ENCODE measurements at regions not wholly inside any gene's neighbourhood (a gene's known extent, or its start where the extent isn't known, plus 50 kb on each side); places are given as distances from the start of the nearest gene placed in this dataset.

- ATAC-seq (no peak), DNase-seq (no peak)
- Mint-ChIP-seq H3K9me3 (no peaks in the 10 kb centered on the region), H3K27me3 (ENCODE audit: low read depth) (no peaks in the 10 kb centered on the region), H3K4me3 (no peak overlapping the region), H3K36me3 (ENCODE audit: insufficient read depth) (no peaks in the 10 kb centered on the region), H3K4me1 (ENCODE audit: low read depth) (no peaks in the 10 kb centered on the region)
Observed at GRCh38 chr9:18348083-18348475, 125.9 kb upstream of the ADAMTSL1 start.

GRCh38 chr9:18349530-18349929, 124.4 kb upstream of the ADAMTSL1 start:
- DNase-seq (no peak), ATAC-seq (no peak)
- no peak overlapping the region for H3K4me3 Mint-ChIP-seq
- no peaks in the 10 kb centered on the region for H3K9me3 Mint-ChIP-seq
- no peaks in the 10 kb centered on the region for H3K36me3 Mint-ChIP-seq (ENCODE audit: insufficient read depth)
- H3K4me1 Mint-ChIP-seq (ENCODE audit: low read depth) = no peaks in the 10 kb centered on the region
- no peaks in the 10 kb centered on the region for H3K27me3 Mint-ChIP-seq (ENCODE audit: low read depth)

GRCh38 chr9:18350036-18350435, 123.9 kb upstream of the ADAMTSL1 start:
- no peaks in the 10 kb centered on the region for H3K27me3 Mint-ChIP-seq (ENCODE audit: low read depth)

GRCh38 chr9:18350995-18351595, 122.9 kb upstream of the ADAMTSL1 start:
- no peaks in the 10 kb centered on the region for H3K36me3 Mint-ChIP-seq (ENCODE audit: insufficient read depth)
- DNase-seq (no peak), ATAC-seq (no peak)
- H3K27me3 Mint-ChIP-seq (ENCODE audit: low read depth) = no peaks in the 10 kb centered on the region
- no peaks in the 10 kb centered on the region for H3K9me3 Mint-ChIP-seq
- H3K4me1 Mint-ChIP-seq (ENCODE audit: low read depth) = no peaks in the 10 kb centered on the region
- no peak overlapping the region for H3K4me3 Mint-ChIP-seq

More at GRCh38 chr9:18350036-18350435, 123.9 kb upstream of the ADAMTSL1 start:
- DNase-seq = no peak
- Mint-ChIP-seq H3K36me3 (ENCODE audit: insufficient read depth) (no peaks in the 10 kb centered on the region), H3K9me3 (no peaks in the 10 kb centered on the region), H3K4me3 (no peak overlapping the region), H3K4me1 (ENCODE audit: low read depth) (no peaks in the 10 kb centered on the region)
- no peak for ATAC-seq

- H3K9me3 Mint-ChIP-seq = no peaks in the 10 kb centered on the region
- ATAC-seq = no peak
- H3K4me3 Mint-ChIP-seq = no peak overlapping the region
- DNase-seq = no peak
- no peaks in the 10 kb centered on the region for H3K27me3 Mint-ChIP-seq (ENCODE audit: low read depth)
- no peaks in the 10 kb centered on the region for H3K4me1 Mint-ChIP-seq (ENCODE audit: low read depth)
- no peaks in the 10 kb centered on the region for H3K36me3 Mint-ChIP-seq (ENCODE audit: insufficient read depth)
Observed at GRCh38 chr9:18352711-18353110, 121.2 kb upstream of the ADAMTSL1 start.

- Mint-ChIP-seq H3K27me3 (ENCODE audit: low read depth) (no peaks in the 10 kb centered on the region), H3K4me3 (no peak overlapping the region), H3K9me3 (no peaks in the 10 kb centered on the region), H3K36me3 (ENCODE audit: insufficient read depth) (no peaks in the 10 kb centered on the region), H3K4me1 (ENCODE audit: low read depth) (no peaks in the 10 kb centered on the region)
- no peak for ATAC-seq
- no peak for DNase-seq
Observed at GRCh38 chr9:18353473-18353872, 120.5 kb upstream of the ADAMTSL1 start.

- no peak for ATAC-seq
- H3K36me3 Mint-ChIP-seq (ENCODE audit: insufficient read depth) = no peaks in the 10 kb centered on the region
- H3K9me3 Mint-ChIP-seq = no peaks in the 10 kb centered on the region
- DNase-seq = no peak
- no peak overlapping the region for H3K4me3 Mint-ChIP-seq
- no peaks in the 10 kb centered on the region for H3K4me1 Mint-ChIP-seq (ENCODE audit: low read depth)
- no peaks in the 10 kb centered on the region for H3K27me3 Mint-ChIP-seq (ENCODE audit: low read depth)
Observed at GRCh38 chr9:18357321-18357720, 116.6 kb upstream of the ADAMTSL1 start.

GRCh38 chr9:18358325-18358724, 115.6 kb upstream of the ADAMTSL1 start:
- no peak for DNase-seq
- Mint-ChIP-seq H3K4me1 (ENCODE audit: low read depth) (no peaks in the 10 kb centered on the region), H3K36me3 (ENCODE audit: insufficient read depth) (no peaks in the 10 kb centered on the region), H3K27me3 (ENCODE audit: low read depth) (no peaks in the 10 kb centered on the region), H3K9me3 (no peaks in the 10 kb centered on the region), H3K4me3 (no peak overlapping the region)
- no peak for ATAC-seq

GRCh38 chr9:18359335-18359734, 114.6 kb upstream of the ADAMTSL1 start:
- Mint-ChIP-seq H3K36me3 (ENCODE audit: insufficient read depth) (no peaks in the 10 kb centered on the region), H3K9me3 (no peaks in the 10 kb centered on the region), H3K27me3 (ENCODE audit: low read depth) (no peaks in the 10 kb centered on the region), H3K4me1 (ENCODE audit: low read depth) (no peaks in the 10 kb centered on the region), H3K4me3 (no peak overlapping the region)
- no peak for ATAC-seq
- DNase-seq = no peak

- Mint-ChIP-seq H3K4me1 (ENCODE audit: low read depth) (no peaks in the 10 kb centered on the region), H3K9me3 (no peaks in the 10 kb centered on the region), H3K27me3 (ENCODE audit: low read depth) (no peaks in the 10 kb centered on the region), H3K36me3 (ENCODE audit: insufficient read depth) (no peaks in the 10 kb centered on the region), H3K4me3 (no peak overlapping the region)
- no peak for ATAC-seq
- no peak for DNase-seq
Observed at GRCh38 chr9:18360005-18360404, 113.9 kb upstream of the ADAMTSL1 start.

GRCh38 chr9:18361646-18362045, 112.3 kb upstream of the ADAMTSL1 start:
- ATAC-seq = no peak
- Mint-ChIP-seq H3K4me1 (ENCODE audit: low read depth) (no peaks in the 10 kb centered on the region), H3K27me3 (ENCODE audit: low read depth) (no peaks in the 10 kb centered on the region), H3K9me3 (no peaks in the 10 kb centered on the region), H3K36me3 (ENCODE audit: insufficient read depth) (no peaks in the 10 kb centered on the region), H3K4me3 (no peak overlapping the region)
- no peak for DNase-seq

GRCh38 chr9:18362166-18362565, 111.8 kb upstream of the ADAMTSL1 start:
- Mint-ChIP-seq H3K36me3 (ENCODE audit: insufficient read depth) (no peaks in the 10 kb centered on the region), H3K27me3 (ENCODE audit: low read depth) (no peaks in the 10 kb centered on the region), H3K9me3 (no peaks in the 10 kb centered on the region), H3K4me1 (ENCODE audit: low read depth) (no peaks in the 10 kb centered on the region), H3K4me3 (no peak overlapping the region)
- no peak for ATAC-seq
- no peak for DNase-seq

GRCh38 chr9:18362901-18363685, 110.9 kb upstream of the ADAMTSL1 start:
- Mint-ChIP-seq H3K36me3 (ENCODE audit: insufficient read depth) (no peaks in the 10 kb centered on the region), H3K9me3 (no peaks in the 10 kb centered on the region), H3K27me3 (ENCODE audit: low read depth) (no peaks in the 10 kb centered on the region), H3K4me1 (ENCODE audit: low read depth) (no peaks in the 10 kb centered on the region), H3K4me3 (no peak overlapping the region)
- DNase-seq (no peak), ATAC-seq (no peak)

- Mint-ChIP-seq H3K4me1 (ENCODE audit: low read depth) (no peaks in the 10 kb centered on the region), H3K36me3 (ENCODE audit: insufficient read depth) (no peaks in the 10 kb centered on the region), H3K4me3 (no peak overlapping the region), H3K9me3 (no peaks in the 10 kb centered on the region), H3K27me3 (ENCODE audit: low read depth) (no peaks in the 10 kb centered on the region)
- no peak for ATAC-seq
- no peak for DNase-seq
Observed at GRCh38 chr9:18365651-18366050, 108.3 kb upstream of the ADAMTSL1 start.

GRCh38 chr9:18366184-18366583, 107.8 kb upstream of the ADAMTSL1 start:
- no peak for ATAC-seq
- no peaks in the 10 kb centered on the region for H3K36me3 Mint-ChIP-seq (ENCODE audit: insufficient read depth)
- no peaks in the 10 kb centered on the region for H3K27me3 Mint-ChIP-seq (ENCODE audit: low read depth)
- no peak for DNase-seq
- no peaks in the 10 kb centered on the region for H3K4me1 Mint-ChIP-seq (ENCODE audit: low read depth)
- no peaks in the 10 kb centered on the region for H3K9me3 Mint-ChIP-seq
- no peak overlapping the region for H3K4me3 Mint-ChIP-seq

All from activated T-cell treated with anti-CD3 and anti-CD28 coated beads, Interleukin-2, amount 50 U/mL, for 4 hours (primary cell).